ENCODE measurements at regions not wholly inside any gene's neighbourhood (a gene's known extent, or its start where the extent isn't known, plus 50 kb on each side); places are given as distances from the start of the nearest gene placed in this dataset.

DNA sequence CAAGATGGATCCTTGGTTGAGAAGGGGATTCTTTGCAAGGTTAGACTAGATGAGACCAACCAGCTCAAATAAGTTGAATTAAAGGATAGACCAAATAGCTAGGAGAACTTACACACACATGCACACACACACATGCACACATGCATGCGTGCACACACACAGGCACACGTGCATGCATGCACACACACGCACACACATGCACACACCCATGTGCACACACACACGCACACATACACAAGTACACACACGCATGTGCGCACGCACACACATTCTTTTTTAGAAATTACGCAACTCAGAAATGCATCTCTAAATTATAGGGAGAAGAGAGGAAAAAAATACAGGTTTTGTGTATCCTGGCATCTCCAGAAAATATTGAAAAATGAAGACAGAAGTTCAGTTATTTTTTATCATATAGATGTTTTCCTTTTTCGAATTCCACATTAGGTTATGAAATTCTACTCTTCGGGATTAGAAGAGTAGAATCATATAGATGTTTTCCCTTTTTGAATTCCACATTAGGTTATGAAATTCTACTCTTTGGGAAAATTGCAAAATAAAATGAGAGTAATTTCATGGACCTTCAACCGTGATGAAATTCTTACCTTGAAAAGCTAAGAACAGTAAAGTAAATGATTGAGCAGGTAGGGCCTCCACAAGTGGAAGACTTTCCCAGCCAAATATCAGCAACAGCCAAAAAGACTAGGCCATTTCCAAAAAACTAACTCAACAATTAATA is 243.2 kb upstream of the USP25 start:
- Mint-ChIP-seq H3K27me3 (ENCODE audit: low read depth) (peaks cover 7% of the 10 kb centered on the region), H3K4me1 (ENCODE audit: low read depth) (no peaks in the 10 kb centered on the region), H3K27ac (no peak overlapping the region), H3K36me3 (ENCODE audit: low read depth) (no peaks in the 10 kb centered on the region), H3K4me3 (ENCODE audit: low read depth) (no peak overlapping the region), H3K9me3 (no peaks in the 10 kb centered on the region)
- intact Hi-C loops (cut with micrococcal nuclease) = no loop called here
- DNase-seq (ENCODE audit: low spot score) = no peak

DNA sequence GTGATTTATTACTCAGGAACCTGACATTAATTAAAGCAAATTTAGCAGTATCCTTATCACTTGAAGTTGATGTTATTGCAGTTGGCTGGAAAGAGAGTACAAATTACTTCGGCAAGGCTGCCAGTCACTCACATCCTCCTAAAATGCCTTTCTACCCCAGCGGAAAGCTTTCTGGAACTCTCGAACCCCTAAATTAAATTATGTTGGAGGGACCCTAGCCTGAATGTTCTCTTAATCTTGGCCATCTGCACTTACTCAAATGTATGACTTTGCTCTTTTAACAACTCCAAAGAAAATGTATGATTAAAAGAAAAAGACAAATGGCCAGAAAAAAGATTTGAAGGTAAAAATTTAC is 242.6 kb upstream of the USP25 start:
- Mint-ChIP-seq H3K9me3 (no peaks in the 10 kb centered on the region), H3K4me3 (ENCODE audit: low read depth) (no peak overlapping the region), H3K27ac (no peak overlapping the region), H3K36me3 (ENCODE audit: low read depth) (no peaks in the 10 kb centered on the region), H3K27me3 (ENCODE audit: low read depth) (peaks cover 7% of the 10 kb centered on the region), H3K4me1 (ENCODE audit: low read depth) (no peaks in the 10 kb centered on the region)
- no peak for DNase-seq (ENCODE audit: low spot score)
- intact Hi-C loops (cut with micrococcal nuclease) = no loop called here

DNA sequence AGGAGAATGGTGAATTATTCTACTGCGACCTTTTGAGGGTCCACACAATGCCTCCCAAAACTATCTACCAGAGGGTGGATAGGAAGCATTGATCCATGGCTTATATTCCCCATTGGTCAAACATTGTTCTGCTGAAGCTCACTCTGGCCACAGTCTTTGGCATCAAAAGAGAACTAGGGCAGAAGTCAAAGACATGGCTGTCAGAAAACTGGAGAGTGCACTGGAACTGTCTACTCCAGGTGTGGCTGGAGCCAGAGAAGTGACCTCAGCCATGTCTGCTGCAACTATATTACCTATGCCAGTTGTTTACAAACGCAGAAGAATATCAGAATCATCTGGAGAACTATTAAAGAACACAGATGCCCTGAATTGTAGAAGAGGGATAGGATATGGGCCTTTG is 238.7 kb upstream of the USP25 start:
- DNase-seq (ENCODE audit: low spot score) = no peak
- intact Hi-C loops (cut with micrococcal nuclease) = no loop called here
- no peaks in the 10 kb centered on the region for H3K4me1 Mint-ChIP-seq (ENCODE audit: low read depth)
- no peak overlapping the region for H3K27ac Mint-ChIP-seq
- H3K9me3 Mint-ChIP-seq = no peaks in the 10 kb centered on the region
- no peaks in the 10 kb centered on the region for H3K36me3 Mint-ChIP-seq (ENCODE audit: low read depth)
- H3K27me3 Mint-ChIP-seq (ENCODE audit: low read depth) = peaks cover 2% of the 10 kb centered on the region
- no peak overlapping the region for H3K4me3 Mint-ChIP-seq (ENCODE audit: low read depth)

DNA sequence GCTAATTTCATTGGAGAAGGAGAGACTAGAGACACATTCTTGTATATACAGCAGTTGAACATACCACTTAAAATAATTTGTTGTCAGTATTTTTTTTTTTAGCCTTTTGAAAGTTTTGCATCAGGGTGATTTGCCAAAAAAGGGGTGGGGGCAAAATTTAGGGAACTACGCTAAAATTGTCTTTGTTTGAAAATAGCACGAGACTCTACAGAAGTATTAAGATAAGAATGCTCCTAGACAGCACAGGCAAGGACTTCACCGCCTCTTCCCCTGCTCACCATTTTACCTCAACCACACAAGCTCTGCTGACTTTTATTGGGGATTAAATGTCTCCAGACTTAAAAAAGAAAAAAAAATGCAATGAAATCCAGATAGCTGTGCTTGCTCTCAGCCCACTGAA is 236.1 kb upstream of the USP25 start:
- no peak for DNase-seq (ENCODE audit: low spot score)
- Mint-ChIP-seq H3K9me3 (no peaks in the 10 kb centered on the region), H3K4me1 (ENCODE audit: low read depth) (no peaks in the 10 kb centered on the region), H3K4me3 (ENCODE audit: low read depth) (no peak overlapping the region), H3K27me3 (ENCODE audit: low read depth) (no peaks in the 10 kb centered on the region), H3K27ac (no peak overlapping the region), H3K36me3 (ENCODE audit: low read depth) (no peaks in the 10 kb centered on the region)
- intact Hi-C loops (cut with micrococcal nuclease) = no loop called here

DNA sequence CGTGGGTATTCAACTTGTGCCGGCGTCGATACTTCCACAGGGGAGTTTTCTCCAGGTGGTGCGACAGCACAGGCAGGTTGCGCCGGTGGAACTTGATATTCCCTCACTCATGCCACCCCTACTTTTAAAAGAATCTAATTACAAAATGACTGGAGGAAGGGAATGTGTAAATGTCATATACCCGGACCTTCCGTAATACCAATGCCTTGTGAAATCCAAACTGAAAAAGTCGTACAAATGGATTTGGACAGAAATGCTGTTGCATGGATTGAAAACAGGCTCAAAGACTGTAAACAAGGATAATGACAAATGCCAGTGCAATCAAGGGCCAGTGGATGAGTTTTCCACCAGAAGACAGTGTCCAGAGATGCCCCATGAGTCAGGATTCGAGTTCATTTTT is 235.3 kb upstream of the USP25 start:
- intact Hi-C loops (cut with micrococcal nuclease) = no loop called here
- Mint-ChIP-seq H3K4me3 (ENCODE audit: low read depth) (no peak overlapping the region), H3K4me1 (ENCODE audit: low read depth) (no peaks in the 10 kb centered on the region), H3K36me3 (ENCODE audit: low read depth) (no peaks in the 10 kb centered on the region), H3K27me3 (ENCODE audit: low read depth) (no peaks in the 10 kb centered on the region), H3K9me3 (no peaks in the 10 kb centered on the region), H3K27ac (no peak overlapping the region)
- DNase-seq (ENCODE audit: low spot score) = no peak

DNA sequence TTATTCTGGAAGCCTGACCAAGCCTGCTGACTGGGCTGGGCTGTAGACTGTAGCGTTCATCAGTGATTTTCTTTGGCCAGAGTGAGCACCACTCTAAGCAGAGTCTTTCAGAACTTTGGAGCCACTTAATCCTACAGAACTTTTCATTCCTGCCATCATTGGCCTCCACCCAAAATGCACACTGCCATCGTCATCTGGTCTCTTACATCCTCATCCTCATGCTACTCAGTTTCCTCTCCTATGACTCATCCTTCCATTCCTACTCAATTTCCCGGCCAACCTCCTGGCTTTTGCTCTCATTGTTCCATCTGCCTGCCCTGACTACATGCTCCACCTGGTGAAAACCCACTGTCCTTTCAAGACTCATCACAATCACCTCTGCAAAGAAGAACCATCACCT is 233.8 kb upstream of the USP25 start:
- no peak for DNase-seq (ENCODE audit: low spot score)
- H3K36me3 Mint-ChIP-seq (ENCODE audit: low read depth) = no peaks in the 10 kb centered on the region
- H3K4me3 Mint-ChIP-seq (ENCODE audit: low read depth) = no peak overlapping the region
- intact Hi-C loops (cut with micrococcal nuclease) = no loop called here
- no peaks in the 10 kb centered on the region for H3K9me3 Mint-ChIP-seq
- H3K27me3 Mint-ChIP-seq (ENCODE audit: low read depth) = peaks cover 5% of the 10 kb centered on the region
- no peaks in the 10 kb centered on the region for H3K4me1 Mint-ChIP-seq (ENCODE audit: low read depth)
- no peak overlapping the region for H3K27ac Mint-ChIP-seq

DNA sequence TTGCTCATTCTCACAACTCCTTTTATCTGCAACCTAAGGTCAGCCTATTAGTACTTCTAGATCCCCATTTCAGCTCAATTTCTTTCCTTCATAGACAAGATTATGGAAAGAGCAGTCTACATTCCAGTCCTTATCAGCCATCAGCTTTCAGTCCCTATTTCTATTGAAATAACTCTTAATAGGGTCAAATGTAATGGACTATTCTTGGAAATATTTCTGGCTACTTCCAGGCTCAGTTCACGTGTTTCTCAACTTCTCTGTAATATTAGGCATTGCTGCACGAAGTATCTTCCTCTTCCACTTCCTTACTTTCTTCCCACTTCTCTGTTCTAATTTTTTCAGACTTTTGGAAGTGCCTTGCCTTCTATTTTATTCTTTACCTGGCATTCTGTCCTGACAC is 232.9 kb upstream of the USP25 start:
- Mint-ChIP-seq H3K36me3 (ENCODE audit: low read depth) (no peaks in the 10 kb centered on the region), H3K4me3 (ENCODE audit: low read depth) (no peak overlapping the region), H3K27ac (no peak overlapping the region), H3K4me1 (ENCODE audit: low read depth) (no peaks in the 10 kb centered on the region), H3K27me3 (ENCODE audit: low read depth) (peaks cover 6% of the 10 kb centered on the region), H3K9me3 (no peaks in the 10 kb centered on the region)
- no peak for DNase-seq (ENCODE audit: low spot score)
- intact Hi-C loops (cut with micrococcal nuclease) = no loop called here

DNA sequence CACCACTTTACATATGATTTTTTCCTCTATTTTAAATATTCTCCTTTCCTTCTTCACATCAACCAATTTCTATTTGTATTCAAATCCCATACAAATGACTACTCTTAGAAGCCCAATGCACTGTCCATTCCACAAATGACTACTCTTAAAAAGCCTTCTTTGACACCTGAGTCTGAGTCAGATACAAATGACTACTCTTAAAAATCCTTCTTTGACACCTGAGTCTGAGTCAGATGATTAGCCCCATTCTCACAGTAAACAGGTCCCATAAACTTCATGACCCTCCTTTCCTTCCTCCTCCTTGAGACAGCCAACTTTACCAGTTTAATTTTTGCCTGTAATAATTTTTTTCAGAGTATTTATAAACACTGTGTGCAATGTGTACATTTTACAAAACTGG is 231.3 kb upstream of the USP25 start:
- no peak for DNase-seq (ENCODE audit: low spot score)
- H3K9me3 Mint-ChIP-seq = no peaks in the 10 kb centered on the region
- H3K27ac Mint-ChIP-seq = no peak overlapping the region
- no peaks in the 10 kb centered on the region for H3K36me3 Mint-ChIP-seq (ENCODE audit: low read depth)
- H3K4me3 Mint-ChIP-seq (ENCODE audit: low read depth) = no peak overlapping the region
- intact Hi-C loops (cut with micrococcal nuclease) = no loop called here
- H3K4me1 Mint-ChIP-seq (ENCODE audit: low read depth) = no peaks in the 10 kb centered on the region
- H3K27me3 Mint-ChIP-seq (ENCODE audit: low read depth) = peaks cover 6% of the 10 kb centered on the region

DNA sequence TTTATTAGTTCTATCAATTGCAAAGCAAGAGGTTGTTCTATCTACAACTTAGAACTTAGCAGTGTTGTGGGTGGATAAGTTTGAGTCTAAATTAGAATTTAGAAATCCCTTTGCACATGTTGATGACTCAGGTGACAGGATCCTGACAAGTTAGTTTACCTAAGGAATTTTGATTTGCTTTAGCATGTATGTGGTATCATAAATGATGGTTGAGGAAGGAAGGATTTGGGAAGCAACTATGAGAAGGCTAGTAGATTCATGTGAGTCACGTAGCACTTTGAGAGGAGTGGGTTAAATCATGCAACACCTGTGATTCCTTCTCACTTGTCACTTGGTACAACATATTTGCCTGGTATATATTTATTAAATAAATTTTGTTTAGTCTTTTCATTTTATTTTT is 223.7 kb upstream of the USP25 start:
- intact Hi-C loops (cut with micrococcal nuclease) = no loop called here
- DNase-seq (ENCODE audit: low spot score) = no peak
- H3K9me3 Mint-ChIP-seq = no peaks in the 10 kb centered on the region

DNA sequence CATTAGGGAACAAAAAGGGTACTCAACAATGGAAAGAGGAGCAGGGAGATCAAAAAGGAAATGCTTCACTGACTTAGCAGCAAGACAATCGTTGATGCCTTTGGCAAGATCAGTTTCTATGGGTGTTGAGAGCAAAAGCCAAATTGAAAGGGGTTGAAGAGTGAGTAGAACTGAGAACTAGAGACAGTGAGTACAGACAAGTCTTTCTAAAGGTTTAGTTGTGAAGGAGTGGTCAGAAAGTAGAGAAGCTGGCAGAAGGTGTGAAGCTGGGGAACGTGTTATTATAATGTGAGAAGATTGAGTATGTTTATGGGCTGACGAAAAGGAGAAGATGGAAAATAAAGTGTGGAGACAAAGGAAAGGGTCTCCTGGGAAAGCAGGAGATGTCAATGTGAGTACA is 221.2 kb upstream of the USP25 start:
- Mint-ChIP-seq H3K9me3 (no peaks in the 10 kb centered on the region), H3K27me3 (ENCODE audit: low read depth) (no peaks in the 10 kb centered on the region), H3K36me3 (ENCODE audit: low read depth) (no peaks in the 10 kb centered on the region), H3K4me1 (ENCODE audit: low read depth) (peaks cover under 1% of the 10 kb centered on the region), H3K4me3 (ENCODE audit: low read depth) (no peak overlapping the region), H3K27ac (no peak overlapping the region)
- no peak for DNase-seq (ENCODE audit: low spot score)
- intact Hi-C loops (cut with micrococcal nuclease) = no loop called here

More for the DNA sequence above, 223.7 kb upstream of the USP25 start:
- H3K4me1 Mint-ChIP-seq (ENCODE audit: low read depth) = no peaks in the 10 kb centered on the region
- H3K27me3 Mint-ChIP-seq (ENCODE audit: low read depth) = no peaks in the 10 kb centered on the region
- no peaks in the 10 kb centered on the region for H3K36me3 Mint-ChIP-seq (ENCODE audit: low read depth)
- no peak overlapping the region for H3K4me3 Mint-ChIP-seq (ENCODE audit: low read depth)
- H3K27ac Mint-ChIP-seq = no peak overlapping the region

DNA sequence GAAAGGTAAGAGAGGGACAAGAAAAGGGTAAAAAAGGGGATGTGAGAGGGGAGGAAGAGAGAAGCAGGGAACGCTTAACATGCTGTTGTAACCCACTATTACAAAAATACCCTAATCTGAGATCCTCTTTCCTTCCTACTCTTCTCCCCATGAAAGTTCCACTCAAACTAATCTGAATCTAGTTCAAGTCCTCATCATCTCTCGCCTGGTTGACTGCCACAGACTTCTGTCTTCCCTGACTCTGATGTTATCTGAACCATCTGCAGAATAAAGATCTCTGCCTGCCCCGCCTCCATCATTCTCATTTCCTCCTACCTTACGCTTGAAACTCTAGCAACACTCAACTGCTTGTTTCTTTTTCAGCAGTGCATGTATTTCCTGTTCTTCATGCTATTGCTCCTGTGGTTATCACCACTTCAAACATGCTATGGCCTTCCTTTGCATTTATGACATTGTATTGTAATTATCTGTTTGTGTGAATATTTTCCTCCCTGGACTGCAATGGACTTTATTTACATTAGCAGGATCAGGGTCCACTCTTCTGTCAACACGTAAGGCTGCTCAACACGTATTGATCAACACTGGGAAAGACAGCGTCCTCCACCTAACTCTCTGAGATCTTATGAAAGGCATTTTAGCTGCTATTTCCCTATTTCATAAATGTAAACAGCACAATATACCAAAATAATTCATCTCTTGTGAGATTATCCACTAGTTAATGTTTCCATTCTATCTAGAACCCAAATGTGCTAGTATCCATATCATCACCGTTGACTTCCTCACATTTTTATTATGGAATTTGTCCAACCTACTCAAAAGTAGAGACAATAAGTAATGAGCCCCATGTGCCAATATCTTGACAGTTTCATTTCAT is 215.5 kb upstream of the USP25 start:
- H3K4me3 Mint-ChIP-seq (ENCODE audit: low read depth) = peak overlapping the region; percentile 15
- peak overlapping the region; percentile 46 for H3K27ac Mint-ChIP-seq
- intact Hi-C loops (cut with micrococcal nuclease) = loop anchor here (2.0 to 5.0 kb wide), 3 partner anchors 78 to 447 kb away; no protein-coding TSS in a partner anchor
- H3K36me3 Mint-ChIP-seq (ENCODE audit: low read depth) = peaks cover 3% of the 10 kb centered on the region
- peaks cover 7% of the 10 kb centered on the region for H3K9me3 Mint-ChIP-seq
- H3K27me3 Mint-ChIP-seq (ENCODE audit: low read depth) = no peaks in the 10 kb centered on the region
- peak; percentile 62 for DNase-seq (ENCODE audit: low spot score)
- peaks cover 17% of the 10 kb centered on the region for H3K4me1 Mint-ChIP-seq (ENCODE audit: low read depth)

DNA sequence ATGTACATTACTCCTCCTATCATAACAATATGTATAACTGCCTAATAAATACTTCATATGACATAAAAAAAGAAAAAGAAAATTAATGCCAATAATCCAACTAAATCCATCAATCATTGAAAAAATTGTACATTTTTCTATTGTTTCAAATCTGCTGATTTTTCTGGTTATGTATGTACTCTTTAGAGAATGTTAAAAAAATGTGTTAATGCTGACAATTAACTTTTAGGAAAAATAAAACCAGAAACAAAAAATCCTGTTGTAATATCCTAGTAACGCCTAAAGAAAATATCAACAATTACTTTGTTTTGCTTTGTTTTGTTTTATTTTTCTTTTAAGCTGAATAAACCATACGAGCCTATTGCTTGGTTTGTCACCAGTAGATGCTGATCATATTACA is 213.9 kb upstream of the USP25 start:
- intact Hi-C loops (cut with micrococcal nuclease) = loop anchor here (2.0 kb wide), 1 partner anchor 79 kb away; no protein-coding TSS in a partner anchor
- Mint-ChIP-seq H3K27ac (no peak overlapping the region), H3K4me1 (ENCODE audit: low read depth) (peaks cover 22% of the 10 kb centered on the region), H3K9me3 (peaks cover 13% of the 10 kb centered on the region), H3K27me3 (ENCODE audit: low read depth) (no peaks in the 10 kb centered on the region), H3K36me3 (ENCODE audit: low read depth) (peaks cover 3% of the 10 kb centered on the region), H3K4me3 (ENCODE audit: low read depth) (no peak overlapping the region)
- no peak for DNase-seq (ENCODE audit: low spot score)

DNA sequence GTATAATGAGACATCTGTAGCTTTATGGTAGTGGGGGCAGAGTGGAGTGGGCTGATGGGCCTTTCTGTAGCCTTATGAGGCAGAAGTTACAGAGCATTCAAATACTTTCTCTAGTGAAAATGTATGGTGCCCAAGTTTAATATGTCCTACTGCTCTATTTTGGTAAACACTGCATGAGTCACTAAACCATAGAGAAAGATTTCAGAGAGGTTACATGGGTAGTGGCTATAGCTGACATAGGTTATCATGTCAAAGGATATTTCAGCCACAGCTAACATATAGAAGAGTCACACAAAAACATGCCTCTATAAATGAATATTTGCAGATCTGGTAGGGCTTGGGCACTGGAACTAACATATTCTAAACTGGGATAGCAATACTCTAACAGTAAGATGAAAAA is 212.4 kb upstream of the USP25 start:
- Mint-ChIP-seq H3K4me3 (ENCODE audit: low read depth) (no peak overlapping the region), H3K4me1 (ENCODE audit: low read depth) (peaks cover 25% of the 10 kb centered on the region), H3K9me3 (peaks cover 13% of the 10 kb centered on the region), H3K36me3 (ENCODE audit: low read depth) (peaks cover 3% of the 10 kb centered on the region), H3K27ac (no peak overlapping the region), H3K27me3 (ENCODE audit: low read depth) (no peaks in the 10 kb centered on the region)
- intact Hi-C loops (cut with micrococcal nuclease) = no loop called here
- DNase-seq (ENCODE audit: low spot score) = no peak

Measured in activated T-helper 2 cell treated with anti-CD3 and anti-CD28 coated beads, Interferon-gamma antibody, Interleukin-2, Interleukin-4, amounts not matched to agents 10 μg/mL and 5 μg/mL and 100 μg/mL, durations not matched to agents 14 hours and 24 hours and 36 hours (primary cell).